ENCODE measurements at regions not wholly inside any gene's neighbourhood (a gene's known extent, or its start where the extent isn't known, plus 50 kb on each side); places are given as distances from the start of the nearest gene placed in this dataset.

GRCh38 chr4:122980860-122981259, 58.5 kb upstream of the NUDT6 start:
- no peaks in the 10 kb centered on the region for H3K4me1 ChIP-seq
- H3K36me3 ChIP-seq: peaks cover 0 to 22% (median 7%) of the 10 kb centered on the region in 4 donors
- H3K27me3 ChIP-seq: no peaks in the 10 kb centered on the region
- no peak overlapping the region for H3K4me3 ChIP-seq
- TF ChIP-seq POLR2AphosphoS5 (IDR thresholded peaks at IDR 0.05) (no peak), CTCF (IDR thresholded peaks at IDR 0.05) (no peak), POLR2A (IDR thresholded peaks at IDR 0.05) (no peak), EP300 (IDR thresholded peaks at IDR 0.05) (no peak)
- H3K27ac ChIP-seq: no peak overlapping the region
- H3K9me3 ChIP-seq: no peaks in the 10 kb centered on the region
- intact Hi-C loops (cut with DNase I): no loop called here
- no peak for DNase-seq

- peaks cover 0 to 13% (median 0%) of the 10 kb centered on the region in 4 donors for H3K36me3 ChIP-seq
- no peaks in the 10 kb centered on the region for H3K27me3 ChIP-seq
- no peak for DNase-seq
- H3K9me3 ChIP-seq: peaks cover 0 to 10% (median 8%) of the 10 kb centered on the region in 4 donors
- peaks cover 0 to 13% (median 12%) of the 10 kb centered on the region in 4 donors for H3K4me1 ChIP-seq
- no peak for TF ChIP-seq CTCF (IDR thresholded peaks at IDR 0.05)
- no peak for TF ChIP-seq POLR2AphosphoS5 (IDR thresholded peaks at IDR 0.05)
- TF ChIP-seq EP300 (IDR thresholded peaks at IDR 0.05): no peak
- no peak for TF ChIP-seq POLR2A (IDR thresholded peaks at IDR 0.05)
- H3K4me3 ChIP-seq: no peak overlapping the region
- H3K27ac ChIP-seq: no peak overlapping the region
- 95 to 99% methylated on average over 2 of the region's 2 CpGs for WGBS, 2 donors
- intact Hi-C loops (cut with DNase I): no loop called here
These were observed 66.3 kb upstream of the NUDT6 start for GRCh38 chr4:122988696-122989095.

- no peak for TF ChIP-seq POLR2A (IDR thresholded peaks at IDR 0.05)
- TF ChIP-seq EP300 (IDR thresholded peaks at IDR 0.05): no peak
- no peak for TF ChIP-seq POLR2AphosphoS5 (IDR thresholded peaks at IDR 0.05)
- TF ChIP-seq CTCF (IDR thresholded peaks at IDR 0.05): no peak
- 98% methylated on average over 2 of the region's 2 CpGs for whole genome bisulfite sequencing, 2 donors
- no peaks in the 10 kb centered on the region for H3K27me3 ChIP-seq
These were observed 68.5 kb upstream of the NUDT6 start for GRCh38 chr4:122990891-122991290.

GRCh38 chr4:122992057-122992456, 69.7 kb upstream of the NUDT6 start:
- no peak for TF ChIP-seq EP300 (IDR thresholded peaks at IDR 0.05)
- TF ChIP-seq POLR2A (IDR thresholded peaks at IDR 0.05): no peak
- TF ChIP-seq CTCF (IDR thresholded peaks at IDR 0.05): no peak
- no peak for TF ChIP-seq POLR2AphosphoS5 (IDR thresholded peaks at IDR 0.05)
- intact Hi-C loops (cut with DNase I): no loop called here
- Histone ChIP-seq H3K9me3 (peaks cover 0 to 10% (median 8%) of the 10 kb centered on the region in 4 donors), H3K4me1 (peaks cover 0 to 13% (median 12%) of the 10 kb centered on the region in 4 donors), H3K36me3 (peaks cover 0 to 4% (median 0%) of the 10 kb centered on the region in 4 donors), H3K27ac (no peak overlapping the region), H3K27me3 (no peaks in the 10 kb centered on the region), H3K4me3 (no peak overlapping the region)
- DNase-seq: no peak

More at GRCh38 chr4:122990891-122991290, 68.5 kb upstream of the NUDT6 start:
- H3K4me1 ChIP-seq: peaks cover 0 to 13% (median 12%) of the 10 kb centered on the region in 4 donors
- no peak overlapping the region for H3K4me3 ChIP-seq
- H3K27ac ChIP-seq: no peak overlapping the region
- H3K9me3 ChIP-seq: peaks cover 0 to 10% (median 8%) of the 10 kb centered on the region in 4 donors
- H3K36me3 ChIP-seq: peaks cover 0 to 7% (median 0%) of the 10 kb centered on the region in 4 donors
- intact Hi-C loops (cut with DNase I): no loop called here
- no peak for DNase-seq

- no peaks in the 10 kb centered on the region for H3K27me3 ChIP-seq
- no peak for TF ChIP-seq POLR2AphosphoS5 (IDR thresholded peaks at IDR 0.05)
- TF ChIP-seq POLR2A (IDR thresholded peaks at IDR 0.05): no peak
- no peak for TF ChIP-seq EP300 (IDR thresholded peaks at IDR 0.05)
- no peak for TF ChIP-seq CTCF (IDR thresholded peaks at IDR 0.05)
- H3K4me3 ChIP-seq: no peak overlapping the region
- no peak overlapping the region for H3K27ac ChIP-seq
- intact Hi-C loops (cut with DNase I): no loop called here
- 94 to 98% methylated on average over 2 of the region's 2 CpGs for WGBS, 2 donors
- H3K36me3 ChIP-seq: no peaks in the 10 kb centered on the region
- no peak for DNase-seq
- peaks cover 0 to 8% (median 6%) of the 10 kb centered on the region in 4 donors for H3K9me3 ChIP-seq
- peaks cover 0 to 13% (median 12%) of the 10 kb centered on the region in 4 donors for H3K4me1 ChIP-seq
These were observed 70.2 kb upstream of the NUDT6 start for GRCh38 chr4:122992641-122993040.
